K562 (cell line): ENCODE measurements at regions not wholly inside any gene's neighbourhood (a gene's known extent, or its start where the extent isn't known, plus 50 kb on each side); places are given as distances from the start of the nearest gene placed in this dataset.

Source experiments
- ATAC-seq: fragments of 200-7000 bp; cut with Tn5 transposase; 3 replicates; pipeline ENCODE4 v1.9.1; 2020; ENCODE audit warnings: moderate library complexity
- BruUV-seq: library from RNA; stranded (reverse); fragments of 400-500 nt; replicated peaks from 2 replicates; lab custom pipeline; 2021; lab: Mats Ljungman, UMichigan
- CTCF ChIA-PET: fragments of 300-600 bp; formaldehyde crosslinking; extraction: SDS; loops from one replicate; lab custom pipeline; 2021; ENCODE audit warnings: low intra/inter-chr PET ratio; lab: Yijun Ruan, JAX
- POLR2A ChIA-PET: fragments of 300-600, 350-650 bp; sonication (Branson Sonifier 250); formaldehyde crosslinking; extraction: SDS; loops from one replicate; lab custom pipeline; 2021; ENCODE audit warnings: antibody characterized with exemption, inconsistent platforms; lab: Yijun Ruan, JAX
- DNase-seq, 4 experiments: peaks; one replicate each; pipeline versions ENCODE4 v3.0.0 to v3.0.0-alpha.2; 2011 to 2018; ENCODE audit warnings: low spot score in 3 of 4, mixed read lengths in 3 of 4; ENCODE audit errors: extremely low read depth in 1 of 4
- FAIRE-seq: peaks from 2 replicates; lab custom pipeline; 2011; peaks lifted over from hg19 to GRCh38; lab: Jason Lieb, UNC
- H2AFZ ChIP-seq: 2 replicates; pipeline ENCODE4 v1.6.0; 2011; ENCODE audit warnings: low read depth, low read length, control low read depth, inconsistent platforms
- H3K27ac ChIP-seq: fragments of 200-600 bp; 3 replicates; pipeline ENCODE4 v1.8.0; 2011; ENCODE audit warnings: low read depth, mild to moderate bottlenecking, control low read depth, inconsistent platforms, low read length, moderate library complexity, mixed read lengths; ENCODE audit errors: extremely low read depth
- H3K27me3 ChIP-seq, 2 experiments: fragments of 300-600 bp in 1 of 2; 2 replicates in 1 of 2; 3 replicates in 1 of 2; pipeline versions ENCODE4 v1.6.0 to v1.8.0; 2011; ENCODE audit warnings: inconsistent platforms in 2 of 2, low read length in 2 of 2, mild to moderate bottlenecking in 1 of 2, mixed read lengths in 1 of 2, moderate library complexity in 1 of 2; ENCODE audit not compliant: control insufficient read depth in 2 of 2, insufficient read depth in 2 of 2
- H3K36me3 ChIP-seq: fragments of 300-600 bp; 3 replicates; pipeline ENCODE4 v1.8.0; 2011; ENCODE audit warnings: mild to moderate bottlenecking, low read length, inconsistent platforms; ENCODE audit not compliant: control insufficient read depth, insufficient read depth
- H3K4me1 ChIP-seq, 2 experiments: fragments of 200-600 bp in 1 of 2; replicated peaks in 1 of 2; 2 replicates in 1 of 2; 3 replicates in 1 of 2; pipeline versions ENCODE4 v1.5.1 to v1.8.0; 2011; ENCODE audit warnings: inconsistent platforms in 2 of 2, low read length in 2 of 2, mild to moderate bottlenecking in 1 of 2, mixed read lengths in 1 of 2, moderate library complexity in 1 of 2; ENCODE audit not compliant: control insufficient read depth in 2 of 2, insufficient read depth in 2 of 2
- H3K4me2 ChIP-seq: 2 replicates; pipeline ENCODE4 v1.6.1; 2011; ENCODE audit warnings: low read length, control low read depth, inconsistent platforms, mixed read lengths; ENCODE audit not compliant: insufficient read depth
- H3K4me3 ChIP-seq: fragments of 200-600 bp; sonication (generic), shearing (Covaris generic); 2 replicates; pipeline ENCODE4 v1.5.1; 2016; ENCODE audit warnings: control low read depth, inconsistent platforms
- H3K79me2 ChIP-seq: fragments of 200-600 bp; 3 replicates; pipeline ENCODE4 v1.8.0; 2011; ENCODE audit warnings: low read length, inconsistent platforms; ENCODE audit not compliant: control insufficient read depth, insufficient read depth
- H3K9ac ChIP-seq, 2 experiments: 2 replicates each; pipeline versions ENCODE4 v1.6.0 to v1.6.1; 2011; ENCODE audit warnings: low read depth in 2 of 2, low read length in 2 of 2, control low read depth in 1 of 2, inconsistent platforms in 1 of 2, mild to moderate bottlenecking in 1 of 2, mixed read lengths in 1 of 2; ENCODE audit not compliant: insufficient read depth in 1 of 2
- H3K9me1 ChIP-seq: one replicate; pipeline ENCODE4 v1.6.0; 2011; ENCODE audit warnings: inconsistent platforms, mild to moderate bottlenecking, low read length, moderate library complexity; ENCODE audit not compliant: control insufficient read depth, insufficient read depth
- H3K9me3 ChIP-seq: replicated peaks from 2 replicates; pipeline ENCODE4 v1.5.1; 2011; ENCODE audit warnings: low read depth, low read length, inconsistent platforms; ENCODE audit not compliant: control insufficient read depth, insufficient read depth
- H4K20me1 ChIP-seq: replicated peaks from 2 replicates; pipeline ENCODE4 v1.6.1; 2011; ENCODE audit warnings: low read length, inconsistent platforms, mixed read lengths; ENCODE audit not compliant: control insufficient read depth, insufficient read depth
- ARID4B ChIP-seq: sonication (generic); formaldehyde crosslinking; IDR thresholded peaks from 2 replicates; pipeline ENCODE4 v1.8.0; 2022; ENCODE audit warnings: mild to moderate bottlenecking, missing genetic modification reagents
- CEBPB ChIP-seq: fragments of 450-650 bp; IDR thresholded peaks from 2 replicates; pipeline ENCODE4 v1.6.1; 2016; ENCODE audit warnings: missing genetic modification characterization, missing compliant biosample characterization
- EWSR1 ChIP-seq: fragments of 450-650 bp; IDR thresholded peaks from 2 replicates; pipeline ENCODE4 v1.6.1; 2018; ENCODE audit warnings: borderline replicate concordance, mild to moderate bottlenecking, low read depth, moderate library complexity; ENCODE audit not compliant: partially characterized antibody
- TEAD4 ChIP-seq, 2 experiments: sonication (generic) in 1 of 2; formaldehyde crosslinking in 1 of 2; IDR thresholded peaks; 2 replicates each; pipeline versions ENCODE4 v1.6.1 to v1.8.0; 2012 to 2022; ENCODE audit warnings: borderline replicate concordance in 1 of 2, inconsistent platforms in 1 of 2, low read length in 1 of 2, mild to moderate bottlenecking in 1 of 2, missing genetic modification reagents in 1 of 2
- ZNF253 ChIP-seq: fragments of 250-450 bp; sonication (Bioruptor Pico); conservative IDR thresholded peaks from 2 replicates; pipeline ENCODE4 v1.6.1; 2021; ENCODE audit warnings: mild to moderate bottlenecking
- WGBS: fragments of 100-300 bp; shearing (Covaris generic); methylation state at CpG from one replicate; pipeline ENCODE4 v1.1.6; 2016; ENCODE audit warnings: low coverage, mixed read lengths; ENCODE audit not compliant: insufficient coverage; ENCODE audit errors: missing lambda C conversion rate; 5-methylcytosine and 5-hydroxymethylcytosine counted together
- in situ Hi-C: fragments of 300-500 bp; cut with MboI; formaldehyde crosslinking; loops from 4 replicates; pipeline ENCODE4 v1.15.0; 2018; ENCODE audit warnings: inconsistent platforms, mixed read lengths
- intact Hi-C: fragments of 100-400 bp; cut with micrococcal nuclease; formaldehyde crosslinking; loops from 2 replicates; pipeline ENCODE4 v1.14.2; 2022
- TF ChIP-seq, protein P1 (sequence below): fragments of 450-650 bp; IDR thresholded peaks from 2 replicates; pipeline ENCODE4 v1.6.1; 2016; ENCODE audit warnings: borderline replicate concordance
- TF ChIP-seq, protein P2 (sequence below), 2 experiments: fragments of 450-650 bp; formaldehyde crosslinking in 1 of 2; IDR thresholded peaks; 2 replicates each; pipeline versions ENCODE4 v1.4.0 to v1.6.1; 2014 to 2020; ENCODE audit warnings: mild to moderate bottlenecking in 2 of 2, borderline replicate concordance in 1 of 2, low read depth in 1 of 2

GRCh38 chr21:35768187-35768586 lies 292.1 kb downstream of the SETD4 start:
- H3K79me2 ChIP-seq: no peaks in the 10 kb centered on the region
- intact Hi-C loops (no loop called here), in situ Hi-C loops (no loop called here)
- BruUV-seq: no TSS peak
- ChIA-PET POLR2A (no interaction called here), CTCF (no interaction called here)
- H2AFZ ChIP-seq: no peak overlapping the region
- H3K9me3 ChIP-seq: no peaks in the 10 kb centered on the region
- no peak for FAIRE-seq
- H4K20me1 ChIP-seq: no peaks in the 10 kb centered on the region
- no peak for DNase-seq
- 0 out of 5 replicates have a peak, but pooled peaks cover 0 to 2% of the 10 kb centered on the region in 2 experiments for H3K27me3 ChIP-seq
- no peak overlapping the region for H3K9ac ChIP-seq
- H3K4me2 ChIP-seq: no peak overlapping the region
- no peaks in the 10 kb centered on the region for H3K36me3 ChIP-seq
- no peak overlapping the region for H3K4me3 ChIP-seq
- no peak overlapping the region for H3K27ac ChIP-seq
- no peaks in the 10 kb centered on the region for H3K4me1 ChIP-seq
- no peaks in the 10 kb centered on the region for H3K9me1 ChIP-seq
- WGBS: 0% methylated on average over 2 of the region's 2 CpGs
- ATAC-seq: no peak
- TF ChIP-seq, protein P1, sequence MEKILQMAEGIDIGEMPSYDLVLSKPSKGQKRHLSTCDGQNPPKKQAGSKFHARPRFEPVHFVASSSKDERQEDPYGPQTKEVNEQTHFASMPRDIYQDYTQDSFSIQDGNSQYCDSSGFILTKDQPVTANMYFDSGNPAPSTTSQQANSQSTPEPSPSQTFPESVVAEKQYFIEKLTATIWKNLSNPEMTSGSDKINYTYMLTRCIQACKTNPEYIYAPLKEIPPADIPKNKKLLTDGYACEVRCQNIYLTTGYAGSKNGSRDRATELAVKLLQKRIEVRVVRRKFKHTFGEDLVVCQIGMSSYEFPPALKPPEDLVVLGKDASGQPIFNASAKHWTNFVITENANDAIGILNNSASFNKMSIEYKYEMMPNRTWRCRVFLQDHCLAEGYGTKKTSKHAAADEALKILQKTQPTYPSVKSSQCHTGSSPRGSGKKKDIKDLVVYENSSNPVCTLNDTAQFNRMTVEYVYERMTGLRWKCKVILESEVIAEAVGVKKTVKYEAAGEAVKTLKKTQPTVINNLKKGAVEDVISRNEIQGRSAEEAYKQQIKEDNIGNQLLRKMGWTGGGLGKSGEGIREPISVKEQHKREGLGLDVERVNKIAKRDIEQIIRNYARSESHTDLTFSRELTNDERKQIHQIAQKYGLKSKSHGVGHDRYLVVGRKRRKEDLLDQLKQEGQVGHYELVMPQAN: no peak
- no peak for TF ChIP-seq ARID4B (CRISPR knock-in tag)
- TF ChIP-seq, protein P2, sequence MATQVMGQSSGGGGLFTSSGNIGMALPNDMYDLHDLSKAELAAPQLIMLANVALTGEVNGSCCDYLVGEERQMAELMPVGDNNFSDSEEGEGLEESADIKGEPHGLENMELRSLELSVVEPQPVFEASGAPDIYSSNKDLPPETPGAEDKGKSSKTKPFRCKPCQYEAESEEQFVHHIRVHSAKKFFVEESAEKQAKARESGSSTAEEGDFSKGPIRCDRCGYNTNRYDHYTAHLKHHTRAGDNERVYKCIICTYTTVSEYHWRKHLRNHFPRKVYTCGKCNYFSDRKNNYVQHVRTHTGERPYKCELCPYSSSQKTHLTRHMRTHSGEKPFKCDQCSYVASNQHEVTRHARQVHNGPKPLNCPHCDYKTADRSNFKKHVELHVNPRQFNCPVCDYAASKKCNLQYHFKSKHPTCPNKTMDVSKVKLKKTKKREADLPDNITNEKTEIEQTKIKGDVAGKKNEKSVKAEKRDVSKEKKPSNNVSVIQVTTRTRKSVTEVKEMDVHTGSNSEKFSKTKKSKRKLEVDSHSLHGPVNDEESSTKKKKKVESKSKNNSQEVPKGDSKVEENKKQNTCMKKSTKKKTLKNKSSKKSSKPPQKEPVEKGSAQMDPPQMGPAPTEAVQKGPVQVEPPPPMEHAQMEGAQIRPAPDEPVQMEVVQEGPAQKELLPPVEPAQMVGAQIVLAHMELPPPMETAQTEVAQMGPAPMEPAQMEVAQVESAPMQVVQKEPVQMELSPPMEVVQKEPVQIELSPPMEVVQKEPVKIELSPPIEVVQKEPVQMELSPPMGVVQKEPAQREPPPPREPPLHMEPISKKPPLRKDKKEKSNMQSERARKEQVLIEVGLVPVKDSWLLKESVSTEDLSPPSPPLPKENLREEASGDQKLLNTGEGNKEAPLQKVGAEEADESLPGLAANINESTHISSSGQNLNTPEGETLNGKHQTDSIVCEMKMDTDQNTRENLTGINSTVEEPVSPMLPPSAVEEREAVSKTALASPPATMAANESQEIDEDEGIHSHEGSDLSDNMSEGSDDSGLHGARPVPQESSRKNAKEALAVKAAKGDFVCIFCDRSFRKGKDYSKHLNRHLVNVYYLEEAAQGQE (IDR thresholded peaks at IDR 0.05; ENCODE audit: borderline replicate concordance): no peak
- TF ChIP-seq, protein P2 (CRISPR knock-in tag; IDR thresholded peaks at IDR 0.05; ENCODE audit: low read depth): no peak
- no peak for TF ChIP-seq ZNF253
- TF ChIP-seq CEBPB (tag): no peak
- TF ChIP-seq TEAD4 (IDR thresholded peaks at IDR 0.05; ENCODE audit: low read length): no peak
- no peak for TF ChIP-seq TEAD4 (CRISPR knock-in tag; IDR thresholded peaks at IDR 0.05; ENCODE audit: borderline replicate concordance)
- TF ChIP-seq EWSR1: no peak
